ENCODE measurements at regions not wholly inside any gene's neighbourhood (a gene's known extent, or its start where the extent isn't known, plus 50 kb on each side); places are given as distances from the start of the nearest gene placed in this dataset.

- TF ChIP-seq POLR2A (IDR thresholded peaks at IDR 0.05) (no peak), CTCF (IDR thresholded peaks at IDR 0.05) (no peak)
These were observed 96.3 kb upstream of the ANKRD1 start for GRCh38 chr10:91017198-91017597.

Data from body of pancreas (tissue), 4 donors.